Calu3 (cell line): ENCODE measurements at regions not wholly inside any gene's neighbourhood (a gene's known extent, or its start where the extent isn't known, plus 50 kb on each side); places are given as distances from the start of the nearest gene placed in this dataset.
"Not testable (repeated sequence)": the region's sequence is repeated elsewhere in the genome, so short reads cannot be mapped to it uniquely, and the experiment has no call there.

ENCODE experiments used
- BruUV-seq: library from RNA; stranded (reverse); fragments of 400-500 nt; replicated peaks from 2 replicates; lab custom pipeline; 2021; lab: Mats Ljungman, UMichigan
- CTCF ChIA-PET: fragments of 300-600 bp; sonication (Branson Sonifier 250); formaldehyde crosslinking; loops from one replicate; lab custom pipeline; 2022; ENCODE audit warnings: antibody characterized with exemption; lab: Charles Lee
- DNase-seq: peaks from one replicate; pipeline ENCODE4 v3.0.0; 2022
- H3K27ac Mint-ChIP-seq: one replicate; pipeline ENCODE4 v1.8.0; 2022; ENCODE audit warnings: mixed read lengths; ENCODE audit not compliant: unreplicated experiment
- H3K27me3 Mint-ChIP-seq: one replicate; pipeline ENCODE4 v1.8.0; 2022; ENCODE audit warnings: mixed read lengths; ENCODE audit not compliant: unreplicated experiment
- H3K36me3 Mint-ChIP-seq: one replicate; pipeline ENCODE4 v1.8.0; 2022; ENCODE audit warnings: mild to moderate bottlenecking, moderate library complexity, mixed read lengths; ENCODE audit not compliant: insufficient read depth, unreplicated experiment
- H3K4me1 Mint-ChIP-seq: one replicate; pipeline ENCODE4 v1.8.0; 2022; ENCODE audit warnings: mild to moderate bottlenecking, low read depth, mixed read lengths; ENCODE audit not compliant: unreplicated experiment
- H3K4me3 Mint-ChIP-seq: one replicate; pipeline ENCODE4 v1.8.0; 2022; ENCODE audit warnings: mild to moderate bottlenecking, low read depth, moderate library complexity, mixed read lengths; ENCODE audit not compliant: unreplicated experiment
- H3K9me3 Mint-ChIP-seq: one replicate; pipeline ENCODE4 v1.8.0; 2022; ENCODE audit warnings: low read depth, mixed read lengths; ENCODE audit not compliant: unreplicated experiment
- CTCF ChIP-seq: fragments of 200-600 bp; IDR thresholded peaks from one replicate; pipeline ENCODE4 v1.8.0; 2022; ENCODE audit warnings: antibody characterized with exemption; ENCODE audit not compliant: unreplicated experiment
- intact Hi-C: fragments of 100-400 bp; cut with micrococcal nuclease; formaldehyde crosslinking; loops from one replicate; pipeline ENCODE4 v1.10.0; 2022; ENCODE audit not compliant: unreplicated experiment

GRCh38 chr2:39894082-39894481 lies 115.0 kb upstream of the THUMPD2 start:
- DNase-seq: no peak
- intact Hi-C loops: no loop called here
- no peak overlapping the region for H3K27ac Mint-ChIP-seq
- no peaks in the 10 kb centered on the region for H3K4me1 Mint-ChIP-seq
- no peak for TF ChIP-seq CTCF
- no TSS peak for BruUV-seq
- H3K4me3 Mint-ChIP-seq: no peak overlapping the region
- H3K36me3 Mint-ChIP-seq: no peaks in the 10 kb centered on the region
- H3K27me3 Mint-ChIP-seq: peaks cover 6% of the 10 kb centered on the region
- no peaks in the 10 kb centered on the region for H3K9me3 Mint-ChIP-seq
- CTCF ChIA-PET: no interaction called here

GRCh38 chr2:39893616-39894015 lies 114.6 kb upstream of the THUMPD2 start:
- no peak for TF ChIP-seq CTCF
- no peak overlapping the region for H3K27ac Mint-ChIP-seq
- intact Hi-C loops: no loop called here
- peaks cover 8% of the 10 kb centered on the region for H3K27me3 Mint-ChIP-seq
- CTCF ChIA-PET: no interaction called here
- H3K36me3 Mint-ChIP-seq: no peaks in the 10 kb centered on the region
- DNase-seq: no peak
- BruUV-seq: no TSS peak
- no peaks in the 10 kb centered on the region for H3K9me3 Mint-ChIP-seq
- H3K4me3 Mint-ChIP-seq: no peak overlapping the region
- no peaks in the 10 kb centered on the region for H3K4me1 Mint-ChIP-seq

- DNase-seq: no peak
- BruUV-seq: no TSS peak
- H3K27me3 Mint-ChIP-seq: no peaks in the 10 kb centered on the region
- no peaks in the 10 kb centered on the region for H3K36me3 Mint-ChIP-seq
- no peaks in the 10 kb centered on the region for H3K9me3 Mint-ChIP-seq
- intact Hi-C loops: no loop called here
- CTCF ChIA-PET: no interaction called here
- no peak for TF ChIP-seq CTCF
- no peak overlapping the region for H3K27ac Mint-ChIP-seq
- no peak overlapping the region for H3K4me3 Mint-ChIP-seq
- H3K4me1 Mint-ChIP-seq: no peaks in the 10 kb centered on the region
Observed at GRCh38 chr2:39881948-39882347, 102.9 kb upstream of the THUMPD2 start.

- BruUV-seq: no TSS peak
- Mint-ChIP-seq H3K9me3 (no peaks in the 10 kb centered on the region), H3K27me3 (no peaks in the 10 kb centered on the region), H3K4me3 (no peak overlapping the region), H3K36me3 (no peaks in the 10 kb centered on the region), H3K27ac (no peak overlapping the region), H3K4me1 (no peaks in the 10 kb centered on the region)
- CTCF ChIA-PET: no interaction called here
- no peak for DNase-seq
- TF ChIP-seq CTCF: no peak
- intact Hi-C loops: no loop called here
Observed at GRCh38 chr2:39881494-39881893, 102.4 kb upstream of the THUMPD2 start.

- CTCF ChIA-PET, H3K27me3 Mint-ChIP-seq, H3K4me3 Mint-ChIP-seq, H3K9me3 Mint-ChIP-seq, H3K36me3 Mint-ChIP-seq, intact Hi-C loops, BruUV-seq, H3K27ac Mint-ChIP-seq, H3K4me1 Mint-ChIP-seq, DNase-seq: not testable (repeated sequence)
Observed at GRCh38 chr2:39879001-39879400, 99.9 kb upstream of the THUMPD2 start.
